Hepatocyte (in vitro differentiated cells): ENCODE measurements at regions not wholly inside any gene's neighbourhood (a gene's known extent, or its start where the extent isn't known, plus 50 kb on each side); places are given as distances from the start of the nearest gene placed in this dataset.

Source experiments
- DNase-seq: peaks from one replicate; pipeline ENCODE4 v3.0.0-alpha.2; 2016; ENCODE audit warnings: low spot score
- H2AFZ ChIP-seq: fragments of 200-600 bp; sonication (generic); 2 replicates; pipeline ENCODE4 v1.6.0; 2016; ENCODE audit warnings: antibody characterized with exemption, mild to moderate bottlenecking
- H3K27ac ChIP-seq: fragments of 200-600 bp; sonication (generic); 2 replicates; pipeline ENCODE4 v1.5.1; 2016; ENCODE audit warnings: mild to moderate bottlenecking
- H3K27me3 ChIP-seq: fragments of 200-600 bp; sonication (generic); 2 replicates; pipeline ENCODE4 v1.6.1; 2016
- H3K36me3 ChIP-seq: fragments of 200-600 bp; sonication (generic); replicated peaks from 2 replicates; pipeline ENCODE4 v1.5.1; 2016; ENCODE audit warnings: low read depth; ENCODE audit not compliant: insufficient read depth
- H3K4me1 ChIP-seq: fragments of 200-600 bp; sonication (generic); 2 replicates; pipeline ENCODE4 v1.5.1; 2016; ENCODE audit warnings: mild to moderate bottlenecking, moderate library complexity; ENCODE audit not compliant: insufficient read depth
- H3K4me2 ChIP-seq: fragments of 200-600 bp; sonication (generic); 2 replicates; pipeline ENCODE4 v1.6.0; 2016
- H3K4me3 ChIP-seq: fragments of 200-600 bp; sonication (generic); 2 replicates; pipeline ENCODE4 v1.5.1; 2016; ENCODE audit warnings: mild to moderate bottlenecking
- H3K79me2 ChIP-seq: fragments of 200-600 bp; sonication (generic); 2 replicates; pipeline ENCODE4 v1.6.0; 2017; ENCODE audit warnings: mild to moderate bottlenecking
- H3K9me2 ChIP-seq: fragments of 200-600 bp; sonication (generic); replicated peaks from 2 replicates; pipeline ENCODE4 v1.6.0; 2017; ENCODE audit warnings: mild to moderate bottlenecking; ENCODE audit not compliant: insufficient read depth
- H3K9me3 ChIP-seq: fragments of 200-600 bp; sonication (generic); 2 replicates; pipeline ENCODE4 v1.5.1; 2016; ENCODE audit warnings: low read depth, mild to moderate bottlenecking
- H4K20me1 ChIP-seq: fragments of 200-600 bp; sonication (generic); 2 replicates; pipeline ENCODE4 v1.6.0; 2016; ENCODE audit warnings: mild to moderate bottlenecking; ENCODE audit not compliant: insufficient read depth, poor library complexity, severe bottlenecking
- EZH2 ChIP-seq: fragments of 200-600 bp; sonication (generic); IDR thresholded peaks from 2 replicates; pipeline ENCODE4 v1.6.1; 2016; ENCODE audit warnings: antibody characterized with exemption, mild to moderate bottlenecking, borderline replicate concordance
- EZH2phosphoT487 ChIP-seq: fragments of 200-600 bp; sonication (generic); IDR thresholded peaks from one replicate; pipeline ENCODE4 v1.6.1; 2018; ENCODE audit warnings: antibody characterized with exemption, mild to moderate bottlenecking, low read depth, moderate library complexity; ENCODE audit not compliant: unreplicated experiment, severe bottlenecking
- WGBS: methylation state at CpG from one replicate; pipeline ENCODE4 v1.1.6; 2016; ENCODE audit warnings: low lambda C conversion rate; ENCODE audit errors: missing lambda C conversion rate; 5-methylcytosine and 5-hydroxymethylcytosine counted together
- TF ChIP-seq, protein P1 (sequence below): fragments of 200-600 bp; sonication (generic); IDR thresholded peaks from 2 replicates; pipeline ENCODE4 v1.5.1; 2016; ENCODE audit warnings: antibody characterized with exemption, mild to moderate bottlenecking; ENCODE audit not compliant: poor library complexity

DNA sequence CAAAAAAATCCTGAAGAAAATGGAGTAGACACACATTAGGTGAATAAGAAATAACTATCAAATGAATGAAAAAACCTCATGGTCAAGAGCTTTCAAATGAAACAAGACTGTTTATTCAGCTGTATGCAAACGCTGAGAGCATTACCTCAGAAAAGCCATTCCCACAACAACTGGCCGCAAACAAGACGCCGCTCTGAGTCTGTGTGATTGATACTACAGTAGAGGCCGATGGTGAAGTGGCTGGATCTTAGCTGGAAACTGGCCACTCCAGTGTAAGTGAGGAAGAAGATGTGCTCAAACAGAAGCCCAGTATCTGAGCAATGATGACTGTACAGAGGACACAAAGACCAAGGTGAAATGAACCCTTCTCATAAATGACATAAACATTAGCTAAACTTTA is 252.4 kb upstream of the GHITM start:
- H3K27me3 ChIP-seq: no peaks in the 10 kb centered on the region
- H3K27ac ChIP-seq: no peak overlapping the region
- no peaks in the 10 kb centered on the region for H3K4me1 ChIP-seq
- H3K79me2 ChIP-seq: no peaks in the 10 kb centered on the region
- H4K20me1 ChIP-seq: no peaks in the 10 kb centered on the region
- no peaks in the 10 kb centered on the region for H3K36me3 ChIP-seq
- no peaks in the 10 kb centered on the region for H3K9me3 ChIP-seq
- H3K4me3 ChIP-seq: no peak overlapping the region
- H2AFZ ChIP-seq: no peak overlapping the region
- TF ChIP-seq, protein P1, sequence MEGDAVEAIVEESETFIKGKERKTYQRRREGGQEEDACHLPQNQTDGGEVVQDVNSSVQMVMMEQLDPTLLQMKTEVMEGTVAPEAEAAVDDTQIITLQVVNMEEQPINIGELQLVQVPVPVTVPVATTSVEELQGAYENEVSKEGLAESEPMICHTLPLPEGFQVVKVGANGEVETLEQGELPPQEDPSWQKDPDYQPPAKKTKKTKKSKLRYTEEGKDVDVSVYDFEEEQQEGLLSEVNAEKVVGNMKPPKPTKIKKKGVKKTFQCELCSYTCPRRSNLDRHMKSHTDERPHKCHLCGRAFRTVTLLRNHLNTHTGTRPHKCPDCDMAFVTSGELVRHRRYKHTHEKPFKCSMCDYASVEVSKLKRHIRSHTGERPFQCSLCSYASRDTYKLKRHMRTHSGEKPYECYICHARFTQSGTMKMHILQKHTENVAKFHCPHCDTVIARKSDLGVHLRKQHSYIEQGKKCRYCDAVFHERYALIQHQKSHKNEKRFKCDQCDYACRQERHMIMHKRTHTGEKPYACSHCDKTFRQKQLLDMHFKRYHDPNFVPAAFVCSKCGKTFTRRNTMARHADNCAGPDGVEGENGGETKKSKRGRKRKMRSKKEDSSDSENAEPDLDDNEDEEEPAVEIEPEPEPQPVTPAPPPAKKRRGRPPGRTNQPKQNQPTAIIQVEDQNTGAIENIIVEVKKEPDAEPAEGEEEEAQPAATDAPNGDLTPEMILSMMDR: no peak
- TF ChIP-seq EZH2 (no peak), EZH2phosphoT487 (no peak)
- 72% methylated on average over 5 of the region's 5 CpGs for WGBS
- H3K9me2 ChIP-seq: no peaks in the 10 kb centered on the region
- H3K4me2 ChIP-seq: no peak overlapping the region
- DNase-seq: no peak

DNA sequence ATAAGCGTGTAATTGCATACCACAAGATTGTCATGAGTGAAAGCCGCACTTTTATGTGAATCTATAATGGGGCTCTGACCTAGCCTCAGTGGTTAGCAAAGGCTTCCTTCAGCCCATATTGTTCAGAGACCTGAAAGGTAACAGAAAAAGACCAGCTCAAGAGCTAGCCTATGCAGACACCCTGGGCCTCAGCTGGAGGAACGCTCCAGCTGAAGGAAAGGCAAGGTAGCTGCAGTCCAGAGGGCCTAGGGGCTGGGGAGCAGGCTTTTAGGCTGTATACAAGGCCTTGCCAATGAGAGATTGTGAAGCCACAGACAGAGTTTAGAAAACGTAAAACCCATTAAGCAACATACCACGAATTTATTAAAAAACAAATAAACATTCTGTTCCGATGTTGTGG is 246.6 kb upstream of the GHITM start:
- WGBS: 76% methylated on average over 6 of the region's 6 CpGs
- no peaks in the 10 kb centered on the region for H3K79me2 ChIP-seq
- no peak for DNase-seq
- TF ChIP-seq, protein P1: no peak
- TF ChIP-seq EZH2phosphoT487 (no peak), EZH2 (no peak)
- no peak overlapping the region for H3K4me3 ChIP-seq
- no peaks in the 10 kb centered on the region for H3K9me3 ChIP-seq
- H3K36me3 ChIP-seq: no peaks in the 10 kb centered on the region
- no peak overlapping the region for H3K4me2 ChIP-seq
- no peaks in the 10 kb centered on the region for H3K27me3 ChIP-seq
- H3K9me2 ChIP-seq: no peaks in the 10 kb centered on the region
- no peaks in the 10 kb centered on the region for H3K4me1 ChIP-seq
- H3K27ac ChIP-seq: no peak overlapping the region
- H2AFZ ChIP-seq: no peak overlapping the region
- no peaks in the 10 kb centered on the region for H4K20me1 ChIP-seq

DNA sequence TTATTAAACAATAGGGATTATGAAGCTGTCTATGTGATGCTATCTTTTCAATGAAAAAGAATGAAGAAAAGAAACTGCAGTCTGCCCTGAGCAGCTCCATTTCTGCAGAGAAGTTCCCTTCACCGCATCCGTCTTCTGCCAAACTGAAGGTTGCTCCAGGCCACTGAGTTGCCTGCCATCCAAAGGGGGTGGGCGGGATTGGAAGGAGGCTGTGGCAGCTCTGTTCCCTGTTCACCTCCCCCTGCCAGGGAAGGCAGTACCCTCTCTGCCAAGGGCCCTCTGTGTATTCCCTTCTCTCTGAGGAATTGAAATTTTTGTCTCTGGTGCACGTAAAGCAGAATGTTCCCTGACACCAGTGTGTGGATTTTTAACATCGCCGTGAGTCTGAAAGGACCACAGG is 243.1 kb upstream of the GHITM start:
- no peaks in the 10 kb centered on the region for H3K79me2 ChIP-seq
- WGBS: 92% methylated on average over 6 of the region's 6 CpGs

More for the DNA sequence above, 243.1 kb upstream of the GHITM start:
- H3K9me3 ChIP-seq: no peaks in the 10 kb centered on the region
- H3K4me3 ChIP-seq: no peak overlapping the region
- H3K4me1 ChIP-seq: no peaks in the 10 kb centered on the region
- TF ChIP-seq EZH2phosphoT487: no peak
- TF ChIP-seq, protein P1: no peak
- TF ChIP-seq EZH2: no peak
- H2AFZ ChIP-seq: no peak overlapping the region
- no peaks in the 10 kb centered on the region for H3K9me2 ChIP-seq
- H4K20me1 ChIP-seq: no peaks in the 10 kb centered on the region
- DNase-seq: no peak
- H3K4me2 ChIP-seq: no peak overlapping the region
- no peak overlapping the region for H3K27ac ChIP-seq
- no peaks in the 10 kb centered on the region for H3K27me3 ChIP-seq
- no peaks in the 10 kb centered on the region for H3K36me3 ChIP-seq
